NB4 (cell line): ENCODE measurements at regions not wholly inside any gene's neighbourhood (a gene's known extent, or its start where the extent isn't known, plus 50 kb on each side); places are given as distances from the start of the nearest gene placed in this dataset.

Source experiments
- POLR2A ChIP-seq: IDR thresholded peaks from 2 replicates; pipeline ENCODE4 v1.6.1; 2011; ENCODE audit warnings: mild to moderate bottlenecking; ENCODE audit not compliant: insufficient read length; ENCODE audit errors: extremely low read depth
- TF ChIP-seq, protein P1 (sequence below): IDR thresholded peaks from 2 replicates; pipeline ENCODE4 v1.6.1; 2011; ENCODE audit warnings: low read depth, low read length
- TF ChIP-seq, protein P2 (sequence below): IDR thresholded peaks from one replicate; pipeline ENCODE4 v1.5.1; 2012; ENCODE audit warnings: low read depth, low read length

DNA sequence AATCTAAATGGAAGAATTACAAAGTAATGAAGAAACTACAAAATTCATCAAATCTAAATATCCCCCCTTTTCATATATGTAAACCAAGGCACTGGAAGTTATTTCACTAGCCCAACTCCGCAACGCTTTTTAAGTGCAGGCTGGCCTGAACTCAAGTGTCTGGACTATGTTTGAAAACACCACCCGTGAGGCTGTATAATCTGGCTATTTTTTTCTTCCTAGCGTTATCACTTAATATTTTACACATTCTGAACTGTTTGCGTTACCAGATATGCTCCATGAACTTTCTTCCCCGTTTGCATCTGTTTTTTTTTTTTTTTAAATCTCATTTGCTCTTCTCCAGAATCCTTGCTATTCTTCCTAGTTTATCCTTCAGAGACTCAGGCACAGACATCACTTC lies 619.5 kb upstream of the CBLB start:
- TF ChIP-seq, protein P1, sequence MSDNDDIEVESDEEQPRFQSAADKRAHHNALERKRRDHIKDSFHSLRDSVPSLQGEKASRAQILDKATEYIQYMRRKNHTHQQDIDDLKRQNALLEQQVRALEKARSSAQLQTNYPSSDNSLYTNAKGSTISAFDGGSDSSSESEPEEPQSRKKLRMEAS, result no peak
- TF ChIP-seq POLR2A, result no peak
- TF ChIP-seq, protein P2, sequence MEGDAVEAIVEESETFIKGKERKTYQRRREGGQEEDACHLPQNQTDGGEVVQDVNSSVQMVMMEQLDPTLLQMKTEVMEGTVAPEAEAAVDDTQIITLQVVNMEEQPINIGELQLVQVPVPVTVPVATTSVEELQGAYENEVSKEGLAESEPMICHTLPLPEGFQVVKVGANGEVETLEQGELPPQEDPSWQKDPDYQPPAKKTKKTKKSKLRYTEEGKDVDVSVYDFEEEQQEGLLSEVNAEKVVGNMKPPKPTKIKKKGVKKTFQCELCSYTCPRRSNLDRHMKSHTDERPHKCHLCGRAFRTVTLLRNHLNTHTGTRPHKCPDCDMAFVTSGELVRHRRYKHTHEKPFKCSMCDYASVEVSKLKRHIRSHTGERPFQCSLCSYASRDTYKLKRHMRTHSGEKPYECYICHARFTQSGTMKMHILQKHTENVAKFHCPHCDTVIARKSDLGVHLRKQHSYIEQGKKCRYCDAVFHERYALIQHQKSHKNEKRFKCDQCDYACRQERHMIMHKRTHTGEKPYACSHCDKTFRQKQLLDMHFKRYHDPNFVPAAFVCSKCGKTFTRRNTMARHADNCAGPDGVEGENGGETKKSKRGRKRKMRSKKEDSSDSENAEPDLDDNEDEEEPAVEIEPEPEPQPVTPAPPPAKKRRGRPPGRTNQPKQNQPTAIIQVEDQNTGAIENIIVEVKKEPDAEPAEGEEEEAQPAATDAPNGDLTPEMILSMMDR, result no peak
